ENCODE measurements at regions not wholly inside any gene's neighbourhood (a gene's known extent, or its start where the extent isn't known, plus 50 kb on each side); places are given as distances from the start of the nearest gene placed in this dataset.

- no peak for TF ChIP-seq CTCF (IDR thresholded peaks at IDR 0.05)
- no peak for TF ChIP-seq POLR2A (IDR thresholded peaks at IDR 0.05)
These were observed 200.2 kb upstream of the PABPC4L start for GRCh38 chr4:134401798-134402197.
